GM12864 (cell line): ENCODE measurements at regions not wholly inside any gene's neighbourhood (a gene's known extent, or its start where the extent isn't known, plus 50 kb on each side); places are given as distances from the start of the nearest gene placed in this dataset.

ENCODE experiments used
- DNase-seq: peaks from one replicate; pipeline ENCODE4 v3.0.0-alpha.2; 2011; ENCODE audit warnings: low read depth
- H3K4me3 ChIP-seq: 2 replicates; pipeline ENCODE4 v1.5.1; 2011; ENCODE audit warnings: mild to moderate bottlenecking, low read depth, low read length, control low read depth
- TF ChIP-seq, protein P1 (sequence below): IDR thresholded peaks from 2 replicates; pipeline ENCODE4 v1.5.1; 2011; ENCODE audit warnings: low read depth, mild to moderate bottlenecking, moderate library complexity, low read length, control low read depth, inconsistent platforms; ENCODE audit errors: missing control alignments

DNA sequence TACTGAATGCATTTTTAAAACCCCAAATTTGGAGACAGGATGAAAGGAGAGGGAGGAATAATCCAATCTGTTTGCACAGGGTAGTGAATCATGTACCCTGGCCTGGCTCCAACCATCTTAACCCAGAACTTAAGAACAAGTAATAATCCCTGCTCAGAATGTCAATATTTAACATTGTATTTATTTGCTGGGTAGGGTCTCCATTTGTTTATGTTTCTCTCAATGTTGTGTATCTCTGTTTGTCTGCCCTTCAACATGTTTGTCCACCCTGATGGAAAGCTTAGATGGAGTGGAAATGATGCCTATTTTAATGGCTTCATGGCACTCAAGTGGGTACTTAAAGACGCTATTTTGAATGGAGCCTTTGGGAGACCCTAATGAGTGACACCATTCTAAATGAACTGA lies 54.4 kb upstream of the CDC42BPA start:
- no peak overlapping the region for H3K4me3 ChIP-seq
- no peak for DNase-seq
- TF ChIP-seq, protein P1, sequence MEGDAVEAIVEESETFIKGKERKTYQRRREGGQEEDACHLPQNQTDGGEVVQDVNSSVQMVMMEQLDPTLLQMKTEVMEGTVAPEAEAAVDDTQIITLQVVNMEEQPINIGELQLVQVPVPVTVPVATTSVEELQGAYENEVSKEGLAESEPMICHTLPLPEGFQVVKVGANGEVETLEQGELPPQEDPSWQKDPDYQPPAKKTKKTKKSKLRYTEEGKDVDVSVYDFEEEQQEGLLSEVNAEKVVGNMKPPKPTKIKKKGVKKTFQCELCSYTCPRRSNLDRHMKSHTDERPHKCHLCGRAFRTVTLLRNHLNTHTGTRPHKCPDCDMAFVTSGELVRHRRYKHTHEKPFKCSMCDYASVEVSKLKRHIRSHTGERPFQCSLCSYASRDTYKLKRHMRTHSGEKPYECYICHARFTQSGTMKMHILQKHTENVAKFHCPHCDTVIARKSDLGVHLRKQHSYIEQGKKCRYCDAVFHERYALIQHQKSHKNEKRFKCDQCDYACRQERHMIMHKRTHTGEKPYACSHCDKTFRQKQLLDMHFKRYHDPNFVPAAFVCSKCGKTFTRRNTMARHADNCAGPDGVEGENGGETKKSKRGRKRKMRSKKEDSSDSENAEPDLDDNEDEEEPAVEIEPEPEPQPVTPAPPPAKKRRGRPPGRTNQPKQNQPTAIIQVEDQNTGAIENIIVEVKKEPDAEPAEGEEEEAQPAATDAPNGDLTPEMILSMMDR: no peak

DNA sequence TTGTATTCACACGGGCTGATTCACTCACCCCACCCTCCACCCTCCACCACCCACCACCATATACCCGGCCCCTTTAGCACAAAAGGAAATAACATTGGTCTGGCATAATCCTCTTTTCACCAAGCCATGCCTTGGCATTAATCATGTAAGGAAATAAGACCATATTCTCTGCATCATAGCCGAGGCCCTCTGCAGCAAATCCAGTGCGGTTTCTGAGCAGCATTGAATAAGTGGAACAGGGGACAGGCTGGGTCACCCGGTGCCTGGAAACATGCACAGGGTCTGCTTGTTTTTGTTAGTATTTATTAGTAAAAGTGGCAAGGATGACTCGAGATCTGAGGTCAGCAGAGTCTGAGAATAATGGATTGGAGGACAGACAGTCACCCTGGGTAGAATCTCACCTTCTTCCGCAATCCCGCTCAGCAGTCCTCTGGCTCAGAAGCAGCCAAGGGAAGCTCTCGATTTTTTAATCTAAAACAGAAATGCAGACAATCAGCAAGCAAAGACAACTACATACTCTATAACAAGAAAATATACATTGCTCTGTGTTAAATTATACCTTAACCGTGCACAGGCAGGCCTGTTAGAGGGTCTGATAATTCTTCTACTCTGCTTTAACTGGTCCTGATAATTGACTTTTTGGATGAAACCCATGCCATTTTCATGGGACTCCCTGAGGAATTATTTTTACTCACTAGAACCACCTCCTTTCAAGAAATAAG lies 52.4 kb upstream of the CDC42BPA start:
- no peak for DNase-seq
- TF ChIP-seq, protein P1: no peak
- no peak overlapping the region for H3K4me3 ChIP-seq

DNA sequence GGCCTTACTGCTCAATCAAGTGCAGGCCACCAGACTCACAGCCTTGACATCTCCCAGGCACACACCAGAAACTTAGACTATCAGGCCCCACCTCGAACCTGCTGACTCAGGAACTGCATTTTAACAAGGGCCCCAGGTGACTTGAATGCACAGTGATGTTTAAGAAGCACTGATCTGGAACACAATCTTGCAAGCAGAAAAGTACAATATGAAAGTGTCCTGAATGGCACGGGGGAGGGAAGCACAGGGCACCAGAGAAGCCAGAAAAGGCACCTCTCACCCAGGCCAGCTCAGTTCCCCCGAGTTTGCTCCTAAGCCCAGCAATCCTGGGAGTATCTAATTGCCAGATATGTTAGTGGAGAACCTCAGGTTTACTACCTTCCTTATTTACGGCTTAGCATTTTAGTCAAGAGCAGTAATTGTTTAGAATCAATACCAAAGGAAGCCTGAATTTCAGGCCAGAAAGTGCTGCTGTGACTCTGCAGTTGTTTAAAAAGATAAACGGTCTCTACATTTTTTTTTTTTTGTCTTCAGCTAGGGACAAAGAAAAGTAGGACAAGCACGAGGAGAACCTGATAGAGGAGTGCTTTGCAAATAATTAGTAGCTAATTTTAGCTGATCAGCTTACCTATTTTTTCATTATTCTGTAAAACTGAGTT lies 50.9 kb upstream of the CDC42BPA start:
- TF ChIP-seq, protein P1: no peak
- DNase-seq: no peak
- no peak overlapping the region for H3K4me3 ChIP-seq
